LHCN-M2 (cell line): ENCODE measurements at regions not wholly inside any gene's neighbourhood (a gene's known extent, or its start where the extent isn't known, plus 50 kb on each side); places are given as distances from the start of the nearest gene placed in this dataset.
"Not testable (repeated sequence)": the region's sequence is repeated elsewhere in the genome, so short reads cannot be mapped to it uniquely, and the experiment has no call there.

ENCODE experiments used
- DNase-seq: peaks from one replicate; pipeline ENCODE4 v3.0.0-alpha.2; 2012; ENCODE audit warnings: low read depth

- DNase-seq = no peak
Observed at GRCh38 chr10:33070101-33070500, 112.1 kb upstream of the ITGB1 start.

- DNase-seq = no peak
Observed at GRCh38 chr10:33067917-33068316, 109.9 kb upstream of the ITGB1 start.

- DNase-seq = no peak
Observed at GRCh38 chr10:33067481-33067880, 109.5 kb upstream of the ITGB1 start.

- peak; percentile 58 for DNase-seq
Observed at GRCh38 chr10:33066558-33067236, 108.7 kb upstream of the ITGB1 start.

- DNase-seq = no peak
Observed at GRCh38 chr10:33065111-33065510, 107.1 kb upstream of the ITGB1 start.

- DNase-seq = no peak
Observed at GRCh38 chr10:33064706-33065105, 106.7 kb upstream of the ITGB1 start.

GRCh38 chr10:33057620-33058019 lies 99.6 kb upstream of the ITGB1 start:
- no peak for DNase-seq

- DNase-seq = no peak
Observed at GRCh38 chr10:33056828-33057596, 99.0 kb upstream of the ITGB1 start.

GRCh38 chr10:33055625-33056024 lies 97.6 kb upstream of the ITGB1 start:
- DNase-seq = peak; percentile 59

- DNase-seq = no peak
Observed at GRCh38 chr10:33052915-33053810, 95.1 kb upstream of the ITGB1 start.

GRCh38 chr10:33052263-33052875 lies 94.3 kb upstream of the ITGB1 start:
- DNase-seq = no peak

GRCh38 chr10:33049963-33050920 lies 92.2 kb upstream of the ITGB1 start:
- not testable (repeated sequence) for DNase-seq

- DNase-seq = no peak
Observed at GRCh38 chr10:33048223-33048622, 90.2 kb upstream of the ITGB1 start.

GRCh38 chr10:33047655-33048054 lies 89.6 kb upstream of the ITGB1 start:
- no peak for DNase-seq

GRCh38 chr10:33046792-33047191 lies 88.8 kb upstream of the ITGB1 start:
- no peak for DNase-seq

- no peak for DNase-seq
Observed at GRCh38 chr10:33045421-33045820, 87.4 kb upstream of the ITGB1 start.

GRCh38 chr10:33042565-33042964 lies 84.5 kb upstream of the ITGB1 start:
- DNase-seq = no peak

GRCh38 chr10:33041783-33042437 lies 83.9 kb upstream of the ITGB1 start:
- no peak for DNase-seq

GRCh38 chr10:33040436-33040835 lies 82.4 kb upstream of the ITGB1 start:
- no peak for DNase-seq

- no peak for DNase-seq
Observed at GRCh38 chr10:33039181-33039580, 81.2 kb upstream of the ITGB1 start.
